Testis (tissue), 2 donors: ENCODE measurements at regions not wholly inside any gene's neighbourhood (a gene's known extent, or its start where the extent isn't known, plus 50 kb on each side); places are given as distances from the start of the nearest gene placed in this dataset.

ENCODE experiments used
- DNase-seq: peaks from one replicate; pipeline ENCODE4 v3.0.0-alpha.2; 2019
- H3K27ac ChIP-seq, 2 donors: fragments of 200-600 bp; sonication (generic); one replicate each; pipeline ENCODE4 v1.5.1; 2019
- H3K27me3 ChIP-seq: fragments of 200-600 bp; sonication (generic); one replicate; pipeline ENCODE4 v1.5.1; 2019
- H3K36me3 ChIP-seq: fragments of 200-600 bp; sonication (generic); one replicate; pipeline ENCODE4 v1.5.1; 2017; ENCODE audit warnings: low read depth; ENCODE audit errors: missing control alignments
- H3K4me1 ChIP-seq: fragments of 200-600 bp; sonication (generic); one replicate; pipeline ENCODE4 v1.5.1; 2019
- H3K4me3 ChIP-seq, 2 donors: fragments of 200-600 bp; sonication (generic); one replicate each; pipeline ENCODE4 v1.5.1; 2017 to 2019
- H3K9me3 ChIP-seq: fragments of 200-600 bp; sonication (generic); one replicate; pipeline ENCODE4 v1.5.1; 2017
- POLR2A ChIP-seq: fragments of 450-650 bp; IDR thresholded peaks from one replicate; pipeline ENCODE4 v1.6.1; 2017; ENCODE audit warnings: antibody characterized with exemption, mild to moderate bottlenecking, moderate library complexity
- WGBS, 2 donors: methylation state at CpG; one replicate each; pipeline ENCODE4 v1.1.5; 2018; 5-methylcytosine and 5-hydroxymethylcytosine counted together
- intact Hi-C: fragments of 100-400 bp; cut with DNase I; formaldehyde crosslinking; loops from one replicate; pipeline ENCODE4 v1.15.1; 2023; ENCODE audit warnings: low total_unique reads
- TF ChIP-seq, protein P1 (sequence below), 3 experiments: fragments of 450-650 bp in 2 of 3; fragments of 200-600 bp in 1 of 3; sonication (generic) in 1 of 3; IDR thresholded peaks; one replicate each; pipeline ENCODE4 v1.5.1; 2016 to 2019; ENCODE audit warnings: antibody characterized with exemption in 3 of 3, mild to moderate bottlenecking in 2 of 3, moderate library complexity in 1 of 3

- DNase-seq, result no peak
- TF ChIP-seq, protein P1, sequence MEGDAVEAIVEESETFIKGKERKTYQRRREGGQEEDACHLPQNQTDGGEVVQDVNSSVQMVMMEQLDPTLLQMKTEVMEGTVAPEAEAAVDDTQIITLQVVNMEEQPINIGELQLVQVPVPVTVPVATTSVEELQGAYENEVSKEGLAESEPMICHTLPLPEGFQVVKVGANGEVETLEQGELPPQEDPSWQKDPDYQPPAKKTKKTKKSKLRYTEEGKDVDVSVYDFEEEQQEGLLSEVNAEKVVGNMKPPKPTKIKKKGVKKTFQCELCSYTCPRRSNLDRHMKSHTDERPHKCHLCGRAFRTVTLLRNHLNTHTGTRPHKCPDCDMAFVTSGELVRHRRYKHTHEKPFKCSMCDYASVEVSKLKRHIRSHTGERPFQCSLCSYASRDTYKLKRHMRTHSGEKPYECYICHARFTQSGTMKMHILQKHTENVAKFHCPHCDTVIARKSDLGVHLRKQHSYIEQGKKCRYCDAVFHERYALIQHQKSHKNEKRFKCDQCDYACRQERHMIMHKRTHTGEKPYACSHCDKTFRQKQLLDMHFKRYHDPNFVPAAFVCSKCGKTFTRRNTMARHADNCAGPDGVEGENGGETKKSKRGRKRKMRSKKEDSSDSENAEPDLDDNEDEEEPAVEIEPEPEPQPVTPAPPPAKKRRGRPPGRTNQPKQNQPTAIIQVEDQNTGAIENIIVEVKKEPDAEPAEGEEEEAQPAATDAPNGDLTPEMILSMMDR (IDR thresholded peaks at IDR 0.05), result no peak
- no peak for TF ChIP-seq POLR2A
- WGBS, 2 donors, result 89 to 93% methylated on average over 7 of the region's 7 CpGs
- H3K27me3 ChIP-seq, result no peaks in the 10 kb centered on the region
- no peaks in the 10 kb centered on the region for H3K9me3 ChIP-seq
- H3K4me1 ChIP-seq, result no peaks in the 10 kb centered on the region
- intact Hi-C loops, result no loop called here
- no peak overlapping the region for H3K27ac ChIP-seq
- no peak overlapping the region for H3K4me3 ChIP-seq
- H3K36me3 ChIP-seq, result no peaks in the 10 kb centered on the region
Measured at GRCh38 chr13:90776051-90776748, 571.3 kb upstream of the MIR17HG start.

- Histone ChIP-seq H3K27me3 (no peaks in the 10 kb centered on the region), H3K4me1 (no peaks in the 10 kb centered on the region), H3K36me3 (no peaks in the 10 kb centered on the region), H3K4me3 (no peak overlapping the region), H3K9me3 (no peaks in the 10 kb centered on the region), H3K27ac (no peak overlapping the region)
- TF ChIP-seq POLR2A, result no peak
- TF ChIP-seq, protein P1 (IDR thresholded peaks at IDR 0.05), result no peak
- intact Hi-C loops, result no loop called here
- no peak for DNase-seq
Measured at GRCh38 chr13:90783273-90783672, 564.2 kb upstream of the MIR17HG start.

- no peak overlapping the region for H3K4me3 ChIP-seq
- intact Hi-C loops, result no loop called here
- H3K36me3 ChIP-seq, result no peaks in the 10 kb centered on the region
- H3K27ac ChIP-seq, result no peak overlapping the region
- TF ChIP-seq, protein P1 (IDR thresholded peaks at IDR 0.05), result no peak
- TF ChIP-seq POLR2A, result no peak
- H3K27me3 ChIP-seq, result no peaks in the 10 kb centered on the region
- no peaks in the 10 kb centered on the region for H3K9me3 ChIP-seq
- no peaks in the 10 kb centered on the region for H3K4me1 ChIP-seq
- no peak for DNase-seq
Measured at GRCh38 chr13:90787007-90787406, 560.5 kb upstream of the MIR17HG start.

- WGBS, 2 donors, result 68 to 83% methylated on average over 1 of the region's 1 CpG
- intact Hi-C loops, result no loop called here
- H3K36me3 ChIP-seq, result no peaks in the 10 kb centered on the region
- H3K9me3 ChIP-seq, result no peaks in the 10 kb centered on the region
- H3K4me1 ChIP-seq, result no peaks in the 10 kb centered on the region
- no peak overlapping the region for H3K27ac ChIP-seq
- no peak overlapping the region for H3K4me3 ChIP-seq
- DNase-seq, result no peak
- H3K27me3 ChIP-seq, result no peaks in the 10 kb centered on the region
- no peak for TF ChIP-seq POLR2A
- TF ChIP-seq, protein P1 (IDR thresholded peaks at IDR 0.05), result no peak
Measured at GRCh38 chr13:90792335-90792734, 555.2 kb upstream of the MIR17HG start.

DNA sequence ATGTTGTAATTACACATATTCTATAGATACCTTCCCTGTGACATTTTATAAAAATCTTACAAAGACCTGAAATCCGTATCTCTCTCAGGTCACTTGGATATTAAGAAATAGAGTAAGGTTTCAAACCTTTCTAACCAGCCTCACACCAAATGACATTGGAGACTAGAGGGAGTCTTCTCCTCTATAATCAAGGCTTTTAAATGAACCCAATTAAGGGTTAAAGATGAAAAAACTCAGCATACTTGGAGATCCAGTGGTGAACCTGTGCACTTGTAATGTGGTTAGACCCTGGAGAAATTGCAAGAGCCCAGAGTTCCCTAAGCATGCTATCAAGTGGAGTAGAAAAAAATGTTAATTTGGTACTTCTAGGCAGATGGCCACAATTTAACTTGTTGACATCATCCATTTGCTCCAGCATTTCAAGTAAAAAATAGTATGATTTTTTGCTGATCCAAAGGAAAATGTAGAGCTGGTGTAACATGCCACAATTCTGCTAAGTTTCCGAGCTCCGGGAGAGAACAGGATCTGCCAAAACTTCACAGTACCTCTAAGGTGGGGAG lies 554.1 kb upstream of the MIR17HG start:
- H3K27ac ChIP-seq, result no peak overlapping the region
- no peaks in the 10 kb centered on the region for H3K27me3 ChIP-seq
- H3K4me1 ChIP-seq, result no peaks in the 10 kb centered on the region
- no peaks in the 10 kb centered on the region for H3K9me3 ChIP-seq
- no peaks in the 10 kb centered on the region for H3K36me3 ChIP-seq
- no peak for TF ChIP-seq POLR2A
- TF ChIP-seq, protein P1 (IDR thresholded peaks at IDR 0.05), result no peak
- intact Hi-C loops, result no loop called here
- WGBS, 2 donors, result 60 to 70% methylated on average over 3 of the region's 3 CpGs
- no peak for DNase-seq
- H3K4me3 ChIP-seq, result no peak overlapping the region
